Prostate gland (tissue), 2 donors: ENCODE measurements at regions not wholly inside any gene's neighbourhood (a gene's known extent, or its start where the extent isn't known, plus 50 kb on each side); places are given as distances from the start of the nearest gene placed in this dataset.

ENCODE experiments used
- CTCF ChIP-seq, 4 experiments: fragments of 200-600 bp in 2 of 4; fragments of 450-650 bp in 2 of 4; sonication (generic) in 2 of 4; IDR thresholded peaks; 1 replicate in 3 of 4; 2 replicates in 1 of 4; pipeline ENCODE4 v1.5.1; 2016 to 2019; ENCODE audit warnings: antibody characterized with exemption in 4 of 4, mild to moderate bottlenecking in 2 of 4, moderate library complexity in 2 of 4
- POLR2A ChIP-seq: fragments of 450-650 bp; IDR thresholded peaks from one replicate; pipeline ENCODE4 v1.6.1; 2016; ENCODE audit warnings: antibody characterized with exemption, mild to moderate bottlenecking
- POLR2AphosphoS5 ChIP-seq: sonication (generic); formaldehyde crosslinking; IDR thresholded peaks from one replicate; pipeline ENCODE4 v1.6.1; 2017; ENCODE audit warnings: antibody characterized with exemption

DNA sequence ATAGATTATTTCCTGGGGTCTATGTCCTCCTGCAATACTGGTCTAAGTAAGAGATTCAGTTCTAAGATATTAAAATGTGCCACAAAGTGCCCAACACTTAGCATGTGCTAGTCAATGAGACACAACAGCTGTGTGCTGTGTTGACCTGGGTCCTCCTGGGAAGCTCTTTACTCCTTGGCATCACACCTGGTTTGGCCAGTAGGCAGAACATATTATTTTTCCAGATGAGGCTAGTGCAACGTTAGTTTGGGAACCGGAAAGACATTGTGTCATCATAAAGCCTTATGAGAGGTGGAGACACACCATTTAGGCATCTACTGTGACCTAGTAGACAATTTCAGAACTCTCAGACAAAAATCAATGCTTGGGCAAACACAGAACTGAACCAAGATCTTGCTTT lies 197.8 kb downstream of the MID1IP1 start:
- TF ChIP-seq CTCF (IDR thresholded peaks at IDR 0.05) (no peak), POLR2A (no peak), POLR2AphosphoS5 (no peak)
